K562 (cell line): ENCODE measurements at regions not wholly inside any gene's neighbourhood (a gene's known extent, or its start where the extent isn't known, plus 50 kb on each side); places are given as distances from the start of the nearest gene placed in this dataset.

Source experiments
- ATF4 ChIP-seq: fragments of 450-650 bp; formaldehyde crosslinking; IDR thresholded peaks from 2 replicates; pipeline ENCODE4 v1.4.0; 2022; ENCODE audit warnings: mild to moderate bottlenecking, moderate library complexity
- CHD2 ChIP-seq: IDR thresholded peaks from 2 replicates; pipeline ENCODE4 v1.6.1; 2011; ENCODE audit warnings: low read depth, low read length
- CREBBP ChIP-seq: IDR thresholded peaks from one replicate; pipeline ENCODE4 v1.6.1; 2012; ENCODE audit warnings: low read depth, mild to moderate bottlenecking, control low read depth, inconsistent platforms, low read length
- PCBP1 ChIP-seq: fragments of 200-400 bp; formaldehyde crosslinking; IDR thresholded peaks from 2 replicates; pipeline ENCODE4 v1.6.1; 2018; ENCODE audit warnings: mild to moderate bottlenecking, low read depth, low read length; ENCODE audit not compliant: poor library complexity, severe bottlenecking
- ZFP36 ChIP-seq: fragments of 150-350 bp; IDR thresholded peaks from 2 replicates; pipeline ENCODE4 v1.6.1; 2018; ENCODE audit warnings: low read length, low read depth; ENCODE audit not compliant: partially characterized antibody

- TF ChIP-seq CHD2 (no peak), CREBBP (no peak), ZFP36 (no peak), ATF4 (CRISPR knock-in tag) (no peak), PCBP1 (no peak)
Observed at GRCh38 chr6:71082033-71082650, 125.3 kb upstream of the B3GAT2 start.
